Esophagus muscularis mucosa (tissue), 4 donors: ENCODE measurements at regions not wholly inside any gene's neighbourhood (a gene's known extent, or its start where the extent isn't known, plus 50 kb on each side); places are given as distances from the start of the nearest gene placed in this dataset.

Source experiments
- DNase-seq: peaks from one replicate; pipeline ENCODE4 v3.0.0-alpha.2; 2017; ENCODE audit errors: extremely low spot score
- H3K27ac ChIP-seq, 4 donors: fragments of 200-600 bp; sonication (generic); replicated peaks in 1 of 4; 1 replicate in 3 of 4; 2 replicates in 1 of 4; pipeline ENCODE4 v1.5.1; 2016 to 2019; ENCODE audit warnings: mild to moderate bottlenecking in 1 of 4
- H3K27me3 ChIP-seq, 4 donors: fragments of 200-600 bp; sonication (generic); one replicate each; pipeline versions ENCODE4 v1.5.1 to v1.6.0; 2016 to 2019
- H3K36me3 ChIP-seq, 4 donors: fragments of 200-600 bp; sonication (generic); one replicate each; pipeline ENCODE4 v1.5.1; 2016 to 2019
- H3K4me1 ChIP-seq, 4 donors: fragments of 200-600 bp; sonication (generic); one replicate each; pipeline ENCODE4 v1.5.1; 2016 to 2019
- H3K4me3 ChIP-seq, 4 donors: fragments of 200-600 bp; sonication (generic); 1 replicate in 2 of 4; 2 replicates in 2 of 4; pipeline ENCODE4 v1.5.1; 2016 to 2019; ENCODE audit warnings: mild to moderate bottlenecking in 4 of 4, moderate library complexity in 1 of 4
- H3K9me3 ChIP-seq, 4 donors: fragments of 200-600 bp; sonication (generic); 1 replicate in 3 of 4; 2 replicates in 1 of 4; pipeline ENCODE4 v1.5.1; 2016 to 2019
- CTCF ChIP-seq, 3 experiments: fragments of 200-600 bp in 2 of 3; fragments of 450-650 bp in 1 of 3; sonication (generic) in 2 of 3; IDR thresholded peaks; one replicate each; pipeline ENCODE4 v1.5.1; 2017 to 2019; ENCODE audit warnings: antibody characterized with exemption in 3 of 3, mild to moderate bottlenecking in 2 of 3, moderate library complexity in 1 of 3
- EP300 ChIP-seq: sonication (generic); formaldehyde crosslinking; IDR thresholded peaks from one replicate; pipeline ENCODE4 v1.6.1; 2017; ENCODE audit warnings: antibody characterized with exemption
- POLR2A ChIP-seq: fragments of 450-650 bp; IDR thresholded peaks from one replicate; pipeline ENCODE4 v1.6.1; 2017; ENCODE audit warnings: antibody characterized with exemption, moderate library complexity, mild to moderate bottlenecking, low read depth
- POLR2AphosphoS5 ChIP-seq, 2 donors: sonication (generic); formaldehyde crosslinking; IDR thresholded peaks; one replicate each; pipeline ENCODE4 v1.6.1; 2017; ENCODE audit warnings: antibody characterized with exemption in 2 of 2
- WGBS: methylation state at CpG from one replicate; pipeline ENCODE4 v1.1.5; 2018; 5-methylcytosine and 5-hydroxymethylcytosine counted together
- intact Hi-C: fragments of 100-400 bp; cut with DNase I; formaldehyde crosslinking; loops from one replicate; pipeline ENCODE4 v1.15.1; 2023

GRCh38 chr4:4695497-4695896 lies 153.6 kb upstream of the STX18 start:
- no peaks in the 10 kb centered on the region for H3K27me3 ChIP-seq
- no peak for DNase-seq
- H3K36me3 ChIP-seq: no peaks in the 10 kb centered on the region
- TF ChIP-seq POLR2A (no peak), POLR2AphosphoS5 (IDR thresholded peaks at IDR 0.05) (no peak)
- 100% methylated on average over 1 of the region's 1 CpG for WGBS
- H3K4me1 ChIP-seq: peaks cover 4 to 10% (median 8%) of the 10 kb centered on the region in 4 donors
- no peaks in the 10 kb centered on the region for H3K9me3 ChIP-seq
- H3K4me3 ChIP-seq: no peak overlapping the region
- intact Hi-C loops: no loop called here
- H3K27ac ChIP-seq: no peak overlapping the region

GRCh38 chr4:4694827-4695226 lies 153.0 kb upstream of the STX18 start:
- Histone ChIP-seq H3K36me3 (no peaks in the 10 kb centered on the region), H3K9me3 (no peaks in the 10 kb centered on the region), H3K27ac (no peak overlapping the region), H3K27me3 (no peaks in the 10 kb centered on the region), H3K4me3 (no peak overlapping the region), H3K4me1 (peaks cover 4 to 10% (median 8%) of the 10 kb centered on the region in 4 donors)
- TF ChIP-seq EP300 (no peak), POLR2AphosphoS5 (IDR thresholded peaks at IDR 0.05) (no peak), CTCF (IDR thresholded peaks at IDR 0.05) (no peak), POLR2A (no peak)
- DNase-seq: no peak
- intact Hi-C loops: no loop called here

GRCh38 chr4:4694296-4694772 lies 152.5 kb upstream of the STX18 start:
- no peak for DNase-seq
- peaks cover 4 to 10% (median 8%) of the 10 kb centered on the region in 4 donors for H3K4me1 ChIP-seq

GRCh38 chr4:4693755-4694295 lies 152.0 kb upstream of the STX18 start:
- Histone ChIP-seq H3K4me3 (no peak overlapping the region), H3K36me3 (no peaks in the 10 kb centered on the region), H3K4me1 (peaks cover 4 to 10% (median 8%) of the 10 kb centered on the region in 4 donors), H3K9me3 (no peaks in the 10 kb centered on the region), H3K27me3 (no peaks in the 10 kb centered on the region), H3K27ac (no peak overlapping the region)
- intact Hi-C loops: no loop called here
- no peak for DNase-seq
- TF ChIP-seq CTCF (IDR thresholded peaks at IDR 0.05) (no peak), EP300 (no peak), POLR2A (no peak), POLR2AphosphoS5 (IDR thresholded peaks at IDR 0.05) (no peak)
- WGBS: 87% methylated on average over 7 of the region's 8 CpGs

More at GRCh38 chr4:4694296-4694772, 152.5 kb upstream of the STX18 start:
- H3K4me3 ChIP-seq: no peak overlapping the region
- intact Hi-C loops: no loop called here
- 43% methylated on average over 3 of the region's 5 CpGs for WGBS
- H3K27ac ChIP-seq: no peak overlapping the region
- no peaks in the 10 kb centered on the region for H3K27me3 ChIP-seq
- H3K9me3 ChIP-seq: no peaks in the 10 kb centered on the region
- TF ChIP-seq EP300 (no peak), CTCF (IDR thresholded peaks at IDR 0.05) (peak in 1 of 3 experiments; percentile 12)
- H3K36me3 ChIP-seq: no peaks in the 10 kb centered on the region

GRCh38 chr4:4693258-4693657 lies 151.4 kb upstream of the STX18 start:
- H3K4me3 ChIP-seq: no peak overlapping the region
- H3K27ac ChIP-seq: no peak overlapping the region
- no peak for DNase-seq
- WGBS: 92% methylated on average over 3 of the region's 3 CpGs
- intact Hi-C loops: no loop called here
- no peaks in the 10 kb centered on the region for H3K27me3 ChIP-seq
- no peaks in the 10 kb centered on the region for H3K36me3 ChIP-seq
- H3K9me3 ChIP-seq: no peaks in the 10 kb centered on the region
- peaks cover 4 to 10% (median 8%) of the 10 kb centered on the region in 4 donors for H3K4me1 ChIP-seq
- no peak for TF ChIP-seq CTCF (IDR thresholded peaks at IDR 0.05)
- TF ChIP-seq EP300: no peak
- no peak for TF ChIP-seq POLR2AphosphoS5 (IDR thresholded peaks at IDR 0.05)
- no peak for TF ChIP-seq POLR2A
